HCT116 (cell line): ENCODE measurements at regions not wholly inside any gene's neighbourhood (a gene's known extent, or its start where the extent isn't known, plus 50 kb on each side); places are given as distances from the start of the nearest gene placed in this dataset.

Experiments used
- ATAC-seq: fragments of 200-7000 bp; cut with Tn5 transposase; 2 replicates; pipeline ENCODE4 v1.9.1; 2020; ENCODE audit warnings: mild to moderate bottlenecking, moderate library complexity
- BruUV-seq: library from RNA; stranded (reverse); fragments of 400-500 nt; replicated peaks from 2 replicates; lab custom pipeline; 2021; lab: Mats Ljungman, UMichigan
- CTCF ChIA-PET: fragments of 300-600 bp; sonication (Branson Sonifier 250); formaldehyde crosslinking; loops from one replicate; lab custom pipeline; 2021; ENCODE audit warnings: antibody characterized with exemption; lab: Charles Lee
- POLR2A ChIA-PET: fragments of 300-600, 350-600 bp; sonication (Branson Sonifier 250); formaldehyde crosslinking; loops from one replicate; lab custom pipeline; 2021; ENCODE audit warnings: antibody characterized with exemption; lab: Charles Lee
- RAD21 ChIA-PET, 2 experiments: fragments of 300-600 bp; sonication (Branson Sonifier 250); formaldehyde crosslinking; loops; one replicate each; lab custom pipeline; 2023; ENCODE audit warnings: low total read pairs in 2 of 2; ENCODE audit not compliant: uncharacterized antibody in 2 of 2, unreplicated experiment in 2 of 2, low non-redundant PET in 1 of 2; lab: Charles Lee
- DNase-seq: peaks from one replicate; pipeline ENCODE4 v3.0.0-alpha.2; 2010; ENCODE audit warnings: low read depth, low spot score
- H2AFZ ChIP-seq: fragments of 200-600 bp; shearing (Covaris generic), sonication (generic); 2 replicates; pipeline ENCODE4 v1.6.1; 2017; ENCODE audit warnings: low read depth, mixed run types, mixed read lengths, antibody characterized with exemption, low read length; ENCODE audit not compliant: poor library complexity, severe bottlenecking
- H3K27ac ChIP-seq: 2 replicates; pipeline ENCODE4 v1.5.1; 2012; ENCODE audit warnings: low read depth, low read length
- H3K27me3 ChIP-seq: fragments of 200-600 bp; sonication (generic); 2 replicates; pipeline ENCODE4 v1.6.1; 2016; ENCODE audit warnings: mixed run types, low read length, mixed read lengths; ENCODE audit not compliant: insufficient read depth
- H3K36me3 ChIP-seq, 2 experiments: fragments of 200-500 bp in 1 of 2; fragments of 200-600 bp in 1 of 2; sonication (Bioruptor generic) in 1 of 2; sonication (generic) in 1 of 2; 2 replicates each; pipeline versions ENCODE4 v1.5.1 to v1.6.1; 2014 to 2016; ENCODE audit warnings: low read length in 2 of 2, inconsistent platforms in 1 of 2, mixed read lengths in 1 of 2, mixed run types in 1 of 2; ENCODE audit not compliant: insufficient read depth in 2 of 2, control insufficient read depth in 1 of 2
- H3K4me1 ChIP-seq, 2 experiments: fragments of 200-600 bp in 1 of 2; sonication (generic) in 1 of 2; 2 replicates each; pipeline versions ENCODE4 v1.5.1 to v1.6.1; 2012 to 2017; ENCODE audit warnings: low read length in 2 of 2, inconsistent platforms in 1 of 2, mild to moderate bottlenecking in 1 of 2, mixed read lengths in 1 of 2, mixed run types in 1 of 2, moderate library complexity in 1 of 2; ENCODE audit not compliant: insufficient read depth in 2 of 2, control insufficient read depth in 1 of 2
- H3K4me2 ChIP-seq: fragments of 200-600 bp; sonication (generic); 2 replicates; pipeline ENCODE4 v1.6.1; 2017; ENCODE audit warnings: mixed run types, low read length, mixed read lengths
- H3K4me3 ChIP-seq, 2 experiments: fragments of 200-600 bp in 1 of 2; sonication (generic) in 1 of 2; replicated peaks in 1 of 2; 2 replicates each; pipeline ENCODE4 v1.5.1; 2011 to 2016; ENCODE audit warnings: low read length in 2 of 2, control low read depth in 1 of 2, low read depth in 1 of 2, mild to moderate bottlenecking in 1 of 2, mixed read lengths in 1 of 2, mixed run types in 1 of 2
- H3K79me2 ChIP-seq: fragments of 200-600 bp; sonication (generic); 2 replicates; pipeline ENCODE4 v1.6.1; 2017; ENCODE audit warnings: mild to moderate bottlenecking, mixed run types, low read length, moderate library complexity, mixed read lengths; ENCODE audit not compliant: insufficient read depth
- H3K9ac ChIP-seq: fragments of 200-600 bp; sonication (generic); 2 replicates; pipeline ENCODE4 v1.6.1; 2016; ENCODE audit warnings: low read length, mixed read lengths
- H3K9me2 ChIP-seq: fragments of 200-600 bp; sonication (generic), shearing (Covaris generic); 2 replicates; pipeline ENCODE4 v1.6.1; 2017; ENCODE audit warnings: mixed run types, mild to moderate bottlenecking, moderate library complexity; ENCODE audit not compliant: insufficient read depth
- H3K9me3 ChIP-seq, 2 experiments: fragments of 200-500 bp in 1 of 2; fragments of 200-600 bp in 1 of 2; sonication (Bioruptor generic) in 1 of 2; sonication (generic) in 1 of 2; 2 replicates each; pipeline ENCODE4 v1.6.1; 2014 to 2017; ENCODE audit warnings: low read length in 2 of 2, mixed read lengths in 2 of 2, inconsistent platforms in 1 of 2, low read depth in 1 of 2, mild to moderate bottlenecking in 1 of 2, mixed run types in 1 of 2, moderate library complexity in 1 of 2; ENCODE audit not compliant: control insufficient read depth in 1 of 2, insufficient read depth in 1 of 2
- H4K20me1 ChIP-seq: fragments of 200-600 bp; sonication (generic), shearing (Covaris generic); 2 replicates; pipeline ENCODE4 v1.6.1; 2017; ENCODE audit warnings: mixed run types, mild to moderate bottlenecking, moderate library complexity; ENCODE audit not compliant: insufficient read depth
- CBX3 ChIP-seq: IDR thresholded peaks from 2 replicates; pipeline ENCODE4 v1.6.1; 2012; ENCODE audit warnings: low read depth
- CEBPB ChIP-seq: IDR thresholded peaks from 2 replicates; pipeline ENCODE4 v1.6.1; 2012; ENCODE audit warnings: low read depth
- EGR1 ChIP-seq: IDR thresholded peaks from 2 replicates; pipeline ENCODE4 v1.6.1; 2012; ENCODE audit warnings: low read depth
- ELF1 ChIP-seq: IDR thresholded peaks from 2 replicates; pipeline ENCODE4 v1.6.1; 2012; ENCODE audit warnings: low read depth, borderline replicate concordance
- EZH2 ChIP-seq: fragments of 200-600 bp; sonication (generic); IDR thresholded peaks from 2 replicates; pipeline ENCODE4 v1.6.1; 2017; ENCODE audit warnings: antibody characterized with exemption, mixed run types
- EZH2phosphoT487 ChIP-seq: fragments of 200-600 bp; IDR thresholded peaks from 2 replicates; pipeline ENCODE4 v1.6.1; 2018; ENCODE audit warnings: antibody characterized with exemption, borderline replicate concordance
- FOSL1 ChIP-seq: IDR thresholded peaks from 2 replicates; pipeline ENCODE4 v1.6.1; 2012; ENCODE audit warnings: low read depth
- MAX ChIP-seq: IDR thresholded peaks from 2 replicates; pipeline ENCODE4 v1.6.1; 2012
- POLR2A ChIP-seq: IDR thresholded peaks from 2 replicates; pipeline ENCODE4 v1.7.0; 2011; ENCODE audit warnings: borderline replicate concordance; ENCODE audit not compliant: insufficient read depth, insufficient read length; ENCODE audit errors: extremely low read depth
- POLR2AphosphoS5 ChIP-seq: IDR thresholded peaks from 2 replicates; pipeline ENCODE4 v1.6.1; 2011; ENCODE audit warnings: mild to moderate bottlenecking, low read depth, low read length, moderate library complexity
- RAD21 ChIP-seq: IDR thresholded peaks from 2 replicates; pipeline ENCODE4 v1.6.1; 2012; ENCODE audit warnings: low read depth, mild to moderate bottlenecking
- SIN3A ChIP-seq: IDR thresholded peaks from 2 replicates; pipeline ENCODE4 v1.6.1; 2012; ENCODE audit warnings: low read depth
- SP1 ChIP-seq: IDR thresholded peaks from 2 replicates; pipeline ENCODE4 v1.6.1; 2012; ENCODE audit warnings: low read depth
- SRF ChIP-seq: IDR thresholded peaks from 2 replicates; pipeline ENCODE4 v1.6.1; 2012; ENCODE audit warnings: low read depth
- TCF7L2 ChIP-seq: IDR thresholded peaks from 2 replicates; pipeline ENCODE4 v1.7.0; 2011; ENCODE audit warnings: borderline replicate concordance, inconsistent platforms; ENCODE audit not compliant: insufficient read depth, insufficient read length; ENCODE audit errors: extremely low read depth
- YY1 ChIP-seq: IDR thresholded peaks from 2 replicates; pipeline ENCODE4 v1.6.1; 2011; ENCODE audit warnings: low read length, low read depth, moderate library complexity, mild to moderate bottlenecking; ENCODE audit not compliant: insufficient replicate concordance; ENCODE audit errors: extremely low read depth
- ZFX ChIP-seq: fragments of 450-650 bp; IDR thresholded peaks from 2 replicates; pipeline ENCODE4 v1.6.1; 2017
- ZNF274 ChIP-seq: fragments of 200-500 bp; sonication (Bioruptor generic); IDR thresholded peaks from 2 replicates; pipeline ENCODE4 v1.6.1; 2014; ENCODE audit warnings: mild to moderate bottlenecking, low read depth, low read length, inconsistent platforms
- intact Hi-C: fragments of 100-400 bp; cut with micrococcal nuclease; formaldehyde crosslinking; loops from 2 replicates; pipeline ENCODE4 v1.10.0; 2022
- TF ChIP-seq, protein P1 (sequence below), 3 experiments: fragments of 200-600 bp in 1 of 3; sonication (generic) in 1 of 3; IDR thresholded peaks in 2 of 3; conservative IDR thresholded peaks in 1 of 3; 2 replicates each; pipeline ENCODE4 v1.5.1; 2012 to 2017; ENCODE audit warnings: low read depth in 2 of 3, low read length in 2 of 3, antibody characterized with exemption in 1 of 3, borderline replicate concordance in 1 of 3, control low read depth in 1 of 3, mild to moderate bottlenecking in 1 of 3, mixed read lengths in 1 of 3, mixed run types in 1 of 3, moderate library complexity in 1 of 3; ENCODE audit not compliant: insufficient read depth in 1 of 3

DNA sequence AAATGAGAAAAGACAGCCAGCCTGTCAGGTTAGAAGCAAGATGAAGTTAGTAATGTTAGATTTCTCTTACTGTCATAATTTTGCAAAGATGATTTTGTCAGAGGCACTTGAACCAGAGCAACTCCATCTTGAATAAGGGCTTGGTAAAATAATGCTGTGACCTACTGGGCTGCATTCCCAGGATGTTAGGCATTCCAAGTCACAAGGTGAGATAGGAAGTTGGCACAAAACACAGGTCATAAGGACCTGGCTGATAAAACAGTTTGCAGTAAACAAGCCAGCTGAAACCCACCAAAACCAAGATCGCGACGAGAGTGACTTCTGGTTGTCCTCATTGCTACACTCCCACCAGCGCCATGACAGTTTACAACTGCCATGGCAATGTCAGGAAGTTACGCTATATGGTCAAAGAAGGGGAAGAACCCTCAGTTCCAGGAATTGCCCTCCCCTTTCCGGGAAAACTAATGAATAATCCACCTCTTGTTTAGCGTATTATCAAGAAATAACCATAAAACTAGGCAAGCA lies 1313.5 kb upstream of the TMEM132C start (continued):
- TF ChIP-seq ZNF274, result no peak

- no TSS peak for BruUV-seq
- CTCF ChIA-PET, result no interaction called here
- no peak overlapping the region for H3K4me3 ChIP-seq
Measured at GRCh38 chr12:126960221-126960620, 1306.7 kb upstream of the TMEM132C start.

DNA sequence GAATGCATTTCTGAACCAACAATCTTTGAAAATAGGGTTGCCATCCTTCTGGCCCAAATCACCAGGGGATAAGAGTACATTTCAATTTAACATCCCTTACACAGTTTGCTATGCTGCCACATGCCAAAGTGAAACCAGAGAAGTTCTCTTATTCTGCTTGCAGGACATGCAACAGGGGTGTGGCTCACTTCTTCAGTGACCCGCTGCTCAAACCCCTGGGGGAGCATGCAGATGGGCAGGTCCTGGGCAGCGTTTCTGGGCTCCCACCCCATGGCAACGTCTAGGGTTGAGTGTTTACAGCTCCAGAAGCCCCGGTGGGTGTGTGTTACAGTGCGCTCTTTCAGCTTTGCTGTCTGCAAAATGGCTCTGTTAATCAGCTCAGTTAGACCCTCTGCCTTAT lies 1306.3 kb upstream of the TMEM132C start:
- no peak overlapping the region for H3K27ac ChIP-seq
- POLR2A ChIA-PET, result no interaction called here
- no peaks in the 10 kb centered on the region for H3K9me2 ChIP-seq
- RAD21 ChIA-PET, result no interaction called here
- ATAC-seq (no peak), DNase-seq (no peak)
- no peaks in the 10 kb centered on the region for H4K20me1 ChIP-seq
- H3K36me3 ChIP-seq, result no peaks in the 10 kb centered on the region
- H3K27me3 ChIP-seq, result no peaks in the 10 kb centered on the region
- intact Hi-C loops, result no loop called here
- BruUV-seq, result no TSS peak
- no peak overlapping the region for H2AFZ ChIP-seq
- H3K4me1 ChIP-seq, result no peaks in the 10 kb centered on the region
- H3K4me3 ChIP-seq, result no peak overlapping the region
- H3K4me2 ChIP-seq, result no peak overlapping the region
- CTCF ChIA-PET, result no interaction called here
- H3K9me3 ChIP-seq, result no peaks in the 10 kb centered on the region
- H3K9ac ChIP-seq, result no peak overlapping the region
- no peaks in the 10 kb centered on the region for H3K79me2 ChIP-seq
- TF ChIP-seq CEBPB (no peak), YY1 (no peak), RAD21 (no peak), TCF7L2 (no peak), POLR2AphosphoS5 (no peak), FOSL1 (no peak), ELF1 (no peak), SIN3A (no peak), EZH2 (no peak), SRF (no peak), MAX (no peak), ZNF274 (no peak), ZFX (no peak), CBX3 (no peak), EGR1 (no peak)
- TF ChIP-seq, protein P1, sequence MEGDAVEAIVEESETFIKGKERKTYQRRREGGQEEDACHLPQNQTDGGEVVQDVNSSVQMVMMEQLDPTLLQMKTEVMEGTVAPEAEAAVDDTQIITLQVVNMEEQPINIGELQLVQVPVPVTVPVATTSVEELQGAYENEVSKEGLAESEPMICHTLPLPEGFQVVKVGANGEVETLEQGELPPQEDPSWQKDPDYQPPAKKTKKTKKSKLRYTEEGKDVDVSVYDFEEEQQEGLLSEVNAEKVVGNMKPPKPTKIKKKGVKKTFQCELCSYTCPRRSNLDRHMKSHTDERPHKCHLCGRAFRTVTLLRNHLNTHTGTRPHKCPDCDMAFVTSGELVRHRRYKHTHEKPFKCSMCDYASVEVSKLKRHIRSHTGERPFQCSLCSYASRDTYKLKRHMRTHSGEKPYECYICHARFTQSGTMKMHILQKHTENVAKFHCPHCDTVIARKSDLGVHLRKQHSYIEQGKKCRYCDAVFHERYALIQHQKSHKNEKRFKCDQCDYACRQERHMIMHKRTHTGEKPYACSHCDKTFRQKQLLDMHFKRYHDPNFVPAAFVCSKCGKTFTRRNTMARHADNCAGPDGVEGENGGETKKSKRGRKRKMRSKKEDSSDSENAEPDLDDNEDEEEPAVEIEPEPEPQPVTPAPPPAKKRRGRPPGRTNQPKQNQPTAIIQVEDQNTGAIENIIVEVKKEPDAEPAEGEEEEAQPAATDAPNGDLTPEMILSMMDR (IDR thresholded peaks at IDR 0.05 in 2 of 3, conservative IDR thresholded peaks at IDR 0.05 in 1 of 3; ENCODE audit: borderline replicate concordance in 1 of 3, insufficient read depth in 1 of 3, low read depth in 2 of 3, low read length in 2 of 3), result no peak

More at GRCh38 chr12:126960221-126960620, 1306.7 kb upstream of the TMEM132C start:
- H3K27ac ChIP-seq, result no peak overlapping the region
- H3K9ac ChIP-seq, result no peak overlapping the region
- intact Hi-C loops, result no loop called here
- no peak for ATAC-seq
- no peak overlapping the region for H3K4me2 ChIP-seq
- H3K36me3 ChIP-seq, result no peaks in the 10 kb centered on the region
- POLR2A ChIA-PET, result no interaction called here
- no peaks in the 10 kb centered on the region for H3K9me3 ChIP-seq
- no peak overlapping the region for H2AFZ ChIP-seq
- no peaks in the 10 kb centered on the region for H3K4me1 ChIP-seq
- no peaks in the 10 kb centered on the region for H4K20me1 ChIP-seq
- H3K27me3 ChIP-seq, result no peaks in the 10 kb centered on the region
- no peaks in the 10 kb centered on the region for H3K9me2 ChIP-seq
- DNase-seq, result no peak
- H3K79me2 ChIP-seq, result no peaks in the 10 kb centered on the region
- no peak for TF ChIP-seq SIN3A
- no peak for TF ChIP-seq SP1
- TF ChIP-seq CBX3, result no peak
- TF ChIP-seq EGR1, result no peak
- TF ChIP-seq ZFX, result no peak
- no peak for TF ChIP-seq EZH2phosphoT487
- no peak for TF ChIP-seq EZH2
- no peak for TF ChIP-seq CEBPB
- no peak for TF ChIP-seq POLR2A
- TF ChIP-seq, all 23 proteins: peak for 0
- RAD21 ChIA-PET, result no interaction called here
